IPS-20b (cell line): ENCODE measurements at regions not wholly inside any gene's neighbourhood (a gene's known extent, or its start where the extent isn't known, plus 50 kb on each side); places are given as distances from the start of the nearest gene placed in this dataset.

ENCODE experiments used
- H3K27ac ChIP-seq: one replicate; pipeline ENCODE4 v1.5.1; 2013; ENCODE audit warnings: low read length
- H3K27me3 ChIP-seq: 2 replicates; pipeline ENCODE4 v1.6.1; 2013; ENCODE audit warnings: mild to moderate bottlenecking, low read length, inconsistent platforms; ENCODE audit not compliant: insufficient read depth
- H3K36me3 ChIP-seq: 2 replicates; pipeline ENCODE4 v1.6.1; 2013; ENCODE audit warnings: low read depth, mild to moderate bottlenecking, inconsistent platforms, low read length, moderate library complexity; ENCODE audit not compliant: insufficient read depth
- H3K4me1 ChIP-seq: 2 replicates; pipeline ENCODE4 v1.6.1; 2013; ENCODE audit warnings: mild to moderate bottlenecking, control low read depth, inconsistent platforms, low read length, moderate library complexity; ENCODE audit not compliant: insufficient read depth
- H3K4me3 ChIP-seq: 2 replicates; pipeline ENCODE4 v1.5.1; 2013; ENCODE audit warnings: mild to moderate bottlenecking, low read length, inconsistent platforms
- H3K9ac ChIP-seq: 2 replicates; pipeline ENCODE4 v1.6.1; 2013; ENCODE audit warnings: low read depth, mild to moderate bottlenecking, inconsistent platforms, low read length, moderate library complexity
- H3K9me3 ChIP-seq: 2 replicates; pipeline ENCODE4 v1.6.1; 2013; ENCODE audit warnings: mild to moderate bottlenecking, low read depth, low read length, inconsistent platforms; ENCODE audit not compliant: insufficient read depth

GRCh38 chr2:176412136-176412535, 142.9 kb downstream of the MTX2 start:
- Histone ChIP-seq H3K9ac (no peak overlapping the region), H3K36me3 (no peaks in the 10 kb centered on the region), H3K9me3 (no peaks in the 10 kb centered on the region), H3K27me3 (no peaks in the 10 kb centered on the region), H3K27ac (no peak overlapping the region), H3K4me1 (no peaks in the 10 kb centered on the region), H3K4me3 (no peak overlapping the region)

- Histone ChIP-seq H3K4me3 (no peak overlapping the region), H3K27ac (no peak overlapping the region), H3K9me3 (no peaks in the 10 kb centered on the region), H3K27me3 (no peaks in the 10 kb centered on the region), H3K9ac (no peak overlapping the region), H3K4me1 (no peaks in the 10 kb centered on the region), H3K36me3 (no peaks in the 10 kb centered on the region)
Measured at GRCh38 chr2:176413786-176414185, 144.5 kb downstream of the MTX2 start.

- no peak overlapping the region for H3K4me3 ChIP-seq
- H3K9ac ChIP-seq = no peak overlapping the region
- H3K36me3 ChIP-seq = no peaks in the 10 kb centered on the region
- H3K4me1 ChIP-seq = no peaks in the 10 kb centered on the region
- no peaks in the 10 kb centered on the region for H3K27me3 ChIP-seq
- no peak overlapping the region for H3K27ac ChIP-seq
- H3K9me3 ChIP-seq = no peaks in the 10 kb centered on the region
Measured at GRCh38 chr2:176414641-176415040, 145.4 kb downstream of the MTX2 start.

GRCh38 chr2:176415174-176415895, 146.1 kb downstream of the MTX2 start:
- no peak overlapping the region for H3K9ac ChIP-seq
- no peak overlapping the region for H3K27ac ChIP-seq
- no peaks in the 10 kb centered on the region for H3K36me3 ChIP-seq
- no peaks in the 10 kb centered on the region for H3K27me3 ChIP-seq
- 0 out of 2 replicates have a peak, but pooled peaks cover 2% of the 10 kb centered on the region for H3K4me1 ChIP-seq
- no peak overlapping the region for H3K4me3 ChIP-seq
- no peaks in the 10 kb centered on the region for H3K9me3 ChIP-seq

GRCh38 chr2:176415937-176416499, 146.8 kb downstream of the MTX2 start:
- H3K27me3 ChIP-seq = no peaks in the 10 kb centered on the region
- H3K4me3 ChIP-seq = no peak overlapping the region
- H3K9me3 ChIP-seq = no peaks in the 10 kb centered on the region
- no peaks in the 10 kb centered on the region for H3K36me3 ChIP-seq
- H3K27ac ChIP-seq = no peak overlapping the region
- H3K4me1 ChIP-seq = 0 out of 2 replicates have a peak, but pooled peaks cover 3% of the 10 kb centered on the region
- H3K9ac ChIP-seq = no peak overlapping the region

GRCh38 chr2:176418768-176419167, 149.5 kb downstream of the MTX2 start:
- Histone ChIP-seq H3K9me3 (no peaks in the 10 kb centered on the region), H3K27ac (no peak overlapping the region), H3K4me1 (0 out of 2 replicates have a peak, but pooled peaks cover 3% of the 10 kb centered on the region), H3K36me3 (no peaks in the 10 kb centered on the region), H3K27me3 (no peaks in the 10 kb centered on the region), H3K9ac (no peak overlapping the region), H3K4me3 (no peak overlapping the region)

- Histone ChIP-seq H3K9ac (no peak overlapping the region), H3K9me3 (no peaks in the 10 kb centered on the region), H3K4me1 (peaks cover 5% of the 10 kb centered on the region; the same call in 1 of the 2 replicates), H3K4me3 (no peak overlapping the region), H3K27ac (no peak overlapping the region), H3K27me3 (no peaks in the 10 kb centered on the region), H3K36me3 (no peaks in the 10 kb centered on the region)
Measured at GRCh38 chr2:176419591-176420071, 150.4 kb downstream of the MTX2 start.

- Histone ChIP-seq H3K9ac (no peak overlapping the region), H3K27ac (no peak overlapping the region), H3K36me3 (no peaks in the 10 kb centered on the region), H3K27me3 (no peaks in the 10 kb centered on the region), H3K4me3 (no peak overlapping the region), H3K9me3 (no peaks in the 10 kb centered on the region), H3K4me1 (peaks cover 7% of the 10 kb centered on the region; the same call in 1 of the 2 replicates)
Measured at GRCh38 chr2:176421297-176422050, 152.2 kb downstream of the MTX2 start.

- Histone ChIP-seq H3K4me1 (peaks cover 7% of the 10 kb centered on the region; the same call in 1 of the 2 replicates), H3K27me3 (no peaks in the 10 kb centered on the region), H3K27ac (no peak overlapping the region), H3K36me3 (no peaks in the 10 kb centered on the region), H3K4me3 (no peak overlapping the region), H3K9me3 (no peaks in the 10 kb centered on the region), H3K9ac (no peak overlapping the region)
Measured at GRCh38 chr2:176423819-176424218, 154.6 kb downstream of the MTX2 start.

GRCh38 chr2:176424746-176425145, 155.5 kb downstream of the MTX2 start:
- Histone ChIP-seq H3K27ac (no peak overlapping the region), H3K9me3 (no peaks in the 10 kb centered on the region), H3K36me3 (no peaks in the 10 kb centered on the region), H3K4me1 (peaks cover 7% of the 10 kb centered on the region; the same call in 1 of the 2 replicates), H3K9ac (no peak overlapping the region), H3K4me3 (no peak overlapping the region), H3K27me3 (no peaks in the 10 kb centered on the region)

- no peaks in the 10 kb centered on the region for H3K27me3 ChIP-seq
- H3K36me3 ChIP-seq = no peaks in the 10 kb centered on the region
- H3K9ac ChIP-seq = no peak overlapping the region
- no peak overlapping the region for H3K27ac ChIP-seq
- H3K4me3 ChIP-seq = no peak overlapping the region
- H3K4me1 ChIP-seq = peaks cover 4% of the 10 kb centered on the region; the same call in 1 of the 2 replicates
- H3K9me3 ChIP-seq = no peaks in the 10 kb centered on the region
Measured at GRCh38 chr2:176427549-176427948, 158.3 kb downstream of the MTX2 start.
